ENCODE measurements at regions not wholly inside any gene's neighbourhood (a gene's known extent, or its start where the extent isn't known, plus 50 kb on each side); places are given as distances from the start of the nearest gene placed in this dataset.
"Not testable (repeated sequence)": the region's sequence is repeated elsewhere in the genome, so short reads cannot be mapped to it uniquely, and the experiment has no call there.

GRCh38 chr5:169531631-169532030 is 51.9 kb upstream of the SPDL1 start:
- TF ChIP-seq CTCF (IDR thresholded peaks at IDR 0.05), result no peak
- DNase-seq (ENCODE audit: low spot score) (no peak), ATAC-seq (ENCODE audit: low FRiP score) (no peak)

- no peak for TF ChIP-seq CTCF (IDR thresholded peaks at IDR 0.05)
- ATAC-seq (ENCODE audit: low FRiP score) (peak; percentile 62), DNase-seq (ENCODE audit: low spot score) (no peak)
Observed at GRCh38 chr5:169527863-169528262, 55.7 kb upstream of the SPDL1 start.

- no peak for TF ChIP-seq CTCF (IDR thresholded peaks at IDR 0.05)
- DNase-seq (ENCODE audit: low spot score) (no peak), ATAC-seq (ENCODE audit: low FRiP score) (no peak)
Observed at GRCh38 chr5:169527066-169527465, 56.5 kb upstream of the SPDL1 start.

- TF ChIP-seq CTCF (IDR thresholded peaks at IDR 0.05), result no peak
- DNase-seq (ENCODE audit: low spot score), result no peak
- no peak for ATAC-seq (ENCODE audit: low FRiP score)
Observed at GRCh38 chr5:169522851-169523250, 60.7 kb upstream of the SPDL1 start.

GRCh38 chr5:169521366-169521983 is 62.1 kb upstream of the SPDL1 start:
- no peak for DNase-seq (ENCODE audit: low spot score)
- no peak for TF ChIP-seq CTCF (IDR thresholded peaks at IDR 0.05)
- no peak for ATAC-seq (ENCODE audit: low FRiP score)

GRCh38 chr5:169519358-169519757 is 64.2 kb upstream of the SPDL1 start:
- DNase-seq (ENCODE audit: low spot score) (no peak), ATAC-seq (ENCODE audit: low FRiP score) (no peak)
- TF ChIP-seq CTCF (IDR thresholded peaks at IDR 0.05), result no peak

GRCh38 chr5:169518779-169519178 is 64.8 kb upstream of the SPDL1 start:
- not testable (repeated sequence) for DNase-seq (ENCODE audit: low spot score); ATAC-seq (ENCODE audit: low FRiP score)

GRCh38 chr5:169512385-169512784 is 71.2 kb upstream of the SPDL1 start:
- no peak for TF ChIP-seq CTCF (IDR thresholded peaks at IDR 0.05)
- ATAC-seq (ENCODE audit: low FRiP score), result no peak
- DNase-seq (ENCODE audit: low spot score), result no peak

All from omental fat pad (tissue), 3 donors.